ENCODE measurements at regions not wholly inside any gene's neighbourhood (a gene's known extent, or its start where the extent isn't known, plus 50 kb on each side); places are given as distances from the start of the nearest gene placed in this dataset.

GRCh38 chr1:4115191-4115900, 215.3 kb upstream of the C1orf174 start:
- H3K27ac ChIP-seq (replicated peaks in 1 of 4) = no peak overlapping the region
- no peak for DNase-seq (ENCODE audit: extremely low spot score)
- H3K27me3 ChIP-seq = peaks cover 0 to 69% (median 0%) of the 10 kb centered on the region in 4 donors
- intact Hi-C loops (cut with DNase I) = no loop called here
- H3K9me3 ChIP-seq = no peaks in the 10 kb centered on the region
- H3K4me1 ChIP-seq = no peaks in the 10 kb centered on the region
- H3K36me3 ChIP-seq = no peaks in the 10 kb centered on the region
- TF ChIP-seq POLR2AphosphoS5 (IDR thresholded peaks at IDR 0.05) (no peak), CTCF (IDR thresholded peaks at IDR 0.05) (no peak), EP300 (IDR thresholded peaks at IDR 0.05) (no peak), POLR2A (IDR thresholded peaks at IDR 0.05; ENCODE audit: low read depth) (no peak)
- no peak overlapping the region for H3K4me3 ChIP-seq
- WGBS = 89% methylated on average over 18 of the region's 18 CpGs

GRCh38 chr1:4117196-4117595, 217.1 kb upstream of the C1orf174 start:
- Histone ChIP-seq H3K9me3 (no peaks in the 10 kb centered on the region), H3K4me3 (no peak overlapping the region), H3K27ac (replicated peaks in 1 of 4) (no peak overlapping the region), H3K36me3 (no peaks in the 10 kb centered on the region), H3K4me1 (no peaks in the 10 kb centered on the region), H3K27me3 (peaks cover 0 to 62% (median 0%) of the 10 kb centered on the region in 4 donors)
- intact Hi-C loops (cut with DNase I) = no loop called here
- DNase-seq (ENCODE audit: extremely low spot score) = no peak
- WGBS = 96% methylated on average over 9 of the region's 9 CpGs
- TF ChIP-seq POLR2A (IDR thresholded peaks at IDR 0.05; ENCODE audit: low read depth) (no peak), CTCF (IDR thresholded peaks at IDR 0.05) (no peak), POLR2AphosphoS5 (IDR thresholded peaks at IDR 0.05) (no peak), EP300 (IDR thresholded peaks at IDR 0.05) (no peak)

DNA sequence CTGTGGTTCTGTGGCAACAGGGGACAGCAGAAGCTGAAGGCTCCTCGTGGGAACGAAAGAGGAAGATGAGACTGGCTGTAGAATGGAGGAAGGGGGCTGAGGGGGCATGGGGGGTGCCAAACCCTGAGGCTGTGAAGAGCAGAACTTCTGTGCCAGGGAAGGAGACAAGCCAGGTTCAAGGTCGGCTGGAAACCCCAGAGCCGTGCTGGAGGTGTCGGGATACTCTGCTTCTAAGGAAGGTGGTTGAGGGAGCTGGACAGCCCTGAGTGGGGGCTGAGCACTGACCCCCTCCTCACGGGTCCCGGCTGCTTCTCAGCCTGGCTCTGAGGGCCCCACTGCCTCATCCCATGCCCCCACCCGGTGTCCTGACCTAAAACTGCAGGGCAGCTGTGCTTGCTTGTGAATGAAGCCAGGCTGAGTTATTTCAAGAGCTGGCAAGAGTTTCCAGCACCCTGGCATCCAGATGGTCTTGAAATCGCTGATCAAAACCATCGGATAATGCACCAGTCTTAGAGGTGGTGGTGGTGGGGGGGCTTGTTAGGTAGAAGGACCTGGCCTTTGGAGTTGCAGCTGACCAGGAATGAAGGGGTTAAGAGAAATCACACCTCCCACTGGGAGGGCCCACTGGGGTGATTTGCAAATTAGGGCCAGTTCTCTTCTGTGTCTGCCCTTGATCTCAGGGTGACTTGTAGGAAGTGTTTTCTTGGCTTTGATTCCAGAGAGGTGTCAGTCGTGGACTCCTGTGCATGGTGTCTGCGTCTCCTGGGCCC, 218.9 kb upstream of the C1orf174 start:
- no peak for TF ChIP-seq EP300 (IDR thresholded peaks at IDR 0.05)
- no peak for TF ChIP-seq CTCF (IDR thresholded peaks at IDR 0.05)
- intact Hi-C loops (cut with DNase I) = no loop called here
- DNase-seq (ENCODE audit: extremely low spot score) = no peak
- WGBS = 60% methylated on average over 10 of the region's 12 CpGs
- H3K27me3 ChIP-seq = peaks cover 0 to 68% (median 0%) of the 10 kb centered on the region in 4 donors
- no peaks in the 10 kb centered on the region for H3K9me3 ChIP-seq
- no peak overlapping the region for H3K4me3 ChIP-seq
- no peak overlapping the region for H3K27ac ChIP-seq (replicated peaks in 1 of 4)
- H3K4me1 ChIP-seq = no peaks in the 10 kb centered on the region
- H3K36me3 ChIP-seq = no peaks in the 10 kb centered on the region

GRCh38 chr1:4119516-4120220, 219.6 kb upstream of the C1orf174 start:
- peaks cover 0 to 63% (median 0%) of the 10 kb centered on the region in 4 donors for H3K27me3 ChIP-seq
- H3K4me1 ChIP-seq = no peaks in the 10 kb centered on the region
- H3K27ac ChIP-seq (replicated peaks in 1 of 4) = no peak overlapping the region
- 67% methylated on average over 11 of the region's 11 CpGs for WGBS
- intact Hi-C loops (cut with DNase I) = no loop called here
- no peak overlapping the region for H3K4me3 ChIP-seq
- no peak for DNase-seq (ENCODE audit: extremely low spot score)
- H3K36me3 ChIP-seq = no peaks in the 10 kb centered on the region
- TF ChIP-seq CTCF (IDR thresholded peaks at IDR 0.05) (no peak), EP300 (IDR thresholded peaks at IDR 0.05) (no peak), POLR2A (IDR thresholded peaks at IDR 0.05; ENCODE audit: low read depth) (no peak), POLR2AphosphoS5 (IDR thresholded peaks at IDR 0.05) (no peak)
- no peaks in the 10 kb centered on the region for H3K9me3 ChIP-seq
